H1 (cell line): ENCODE measurements at regions not wholly inside any gene's neighbourhood (a gene's known extent, or its start where the extent isn't known, plus 50 kb on each side); places are given as distances from the start of the nearest gene placed in this dataset.

Source experiments
- CTCF ChIA-PET: fragments of 300-600 bp; sonication (Branson Sonifier 250); formaldehyde crosslinking; loops from one replicate; lab custom pipeline; 2021; ENCODE audit not compliant: partially characterized antibody; lab: Charles Lee
- POLR2A ChIA-PET: fragments of 300-600 bp; sonication (Branson Sonifier 250); formaldehyde crosslinking; loops from one replicate; lab custom pipeline; 2021; ENCODE audit warnings: inconsistent platforms; ENCODE audit not compliant: partially characterized antibody; lab: Charles Lee
- DNase-seq, 2 experiments: peaks; one replicate each; pipeline versions ENCODE4 v3.0.0 to v3.0.0-alpha.2; 2010 to 2022; ENCODE audit warnings: low spot score in 2 of 2, low read depth in 1 of 2, mixed read lengths in 1 of 2
- FAIRE-seq: peaks from 2 replicates; lab custom pipeline; 2011; peaks lifted over from hg19 to GRCh38; lab: Jason Lieb, UNC
- H2AFZ ChIP-seq: 2 replicates; pipeline ENCODE4 v1.8.1; 2012; ENCODE audit warnings: low read length, inconsistent platforms
- H2AK5ac ChIP-seq: 2 replicates; pipeline ENCODE4 v1.6.1; 2013; ENCODE audit warnings: low read depth, low read length
- H2BK120ac ChIP-seq: replicated peaks from 2 replicates; pipeline ENCODE3; 2013; ENCODE audit warnings: low read depth, low read length, inconsistent platforms
- H2BK12ac ChIP-seq: 2 replicates; pipeline ENCODE4 v1.6.1; 2013; ENCODE audit warnings: low read depth, low read length
- H2BK15ac ChIP-seq: 2 replicates; pipeline ENCODE4 v1.6.1; 2013; ENCODE audit warnings: low read length
- H2BK20ac ChIP-seq: 2 replicates; pipeline ENCODE4 v1.6.1; 2013; ENCODE audit warnings: low read length
- H2BK5ac ChIP-seq: 2 replicates; pipeline ENCODE4 v1.6.1; 2013; ENCODE audit warnings: low read depth, low read length
- H3K14ac ChIP-seq: 2 replicates; pipeline ENCODE4 v1.6.1; 2013; ENCODE audit warnings: inconsistent platforms; ENCODE audit not compliant: insufficient read length
- H3K18ac ChIP-seq: 2 replicates; pipeline ENCODE4 v1.6.1; 2013; ENCODE audit warnings: low read length; ENCODE audit errors: extremely low read depth
- H3K23ac ChIP-seq: 2 replicates; pipeline ENCODE4 v1.6.1; 2013; ENCODE audit warnings: inconsistent platforms; ENCODE audit not compliant: insufficient read length
- H3K23me2 ChIP-seq: 2 replicates; pipeline ENCODE4 v1.6.1; 2013; ENCODE audit warnings: low read depth, low read length
- H3K27ac ChIP-seq: 2 replicates; pipeline ENCODE4 v1.6.1; 2011; ENCODE audit warnings: low read depth, low read length, inconsistent platforms
- H3K27me3 ChIP-seq, 4 experiments: replicated peaks in 1 of 4; 1 replicate in 1 of 4; 2 replicates in 3 of 4; pipeline versions ENCODE4 v1.6.1 to v1.8.1; 2011 to 2013; ENCODE audit warnings: low read length in 3 of 4, mild to moderate bottlenecking in 3 of 4, inconsistent platforms in 2 of 4, mixed read lengths in 2 of 4, moderate library complexity in 1 of 4; ENCODE audit not compliant: control insufficient read depth in 3 of 4, insufficient read depth in 3 of 4; ENCODE audit errors: extremely low read depth in 1 of 4
- H3K36me3 ChIP-seq, 4 experiments: 2 replicates each; pipeline versions ENCODE4 v1.6.1 to v1.8.1; 2011 to 2013; ENCODE audit warnings: mild to moderate bottlenecking in 4 of 4, low read length in 3 of 4, moderate library complexity in 2 of 4, control low read depth in 1 of 4, inconsistent platforms in 1 of 4; ENCODE audit not compliant: insufficient read depth in 4 of 4, control insufficient read depth in 2 of 4
- H3K4ac ChIP-seq: replicated peaks from 2 replicates; pipeline ENCODE3; 2013; ENCODE audit warnings: low read length, low read depth, mixed read lengths, inconsistent platforms; ENCODE audit not compliant: insufficient read length
- H3K4me1 ChIP-seq, 4 experiments: replicated peaks in 1 of 4; 1 replicate in 1 of 4; 2 replicates in 3 of 4; pipeline versions ENCODE4 v1.6.1 to v1.8.1; 2011 to 2013; ENCODE audit warnings: low read length in 3 of 4, inconsistent platforms in 2 of 4, mixed read lengths in 1 of 4; ENCODE audit not compliant: insufficient read depth in 4 of 4, control insufficient read depth in 3 of 4
- H3K4me2 ChIP-seq, 2 experiments: 2 replicates each; pipeline versions ENCODE4 v1.6.1 to v1.8.1; 2011 to 2013; ENCODE audit warnings: low read depth in 2 of 2, low read length in 2 of 2, control low read depth in 1 of 2, inconsistent platforms in 1 of 2, mild to moderate bottlenecking in 1 of 2; ENCODE audit not compliant: insufficient read depth in 1 of 2
- H3K4me3 ChIP-seq, 4 experiments: fragments of 200-600, 300-600 bp in 1 of 4; sonication (generic), shearing (Covaris generic), sonication (Bioruptor Twin) in 1 of 4; 2 replicates each; pipeline versions ENCODE4 v1.5.1 to v1.8.1; 2011 to 2016; ENCODE audit warnings: low read length in 4 of 4, low read depth in 3 of 4, control low read depth in 2 of 4, inconsistent platforms in 2 of 4, mild to moderate bottlenecking in 2 of 4, mixed read lengths in 1 of 4, moderate library complexity in 1 of 4; ENCODE audit not compliant: insufficient read depth in 2 of 4; ENCODE audit errors: extremely low read depth in 1 of 4
- H3K56ac ChIP-seq: replicated peaks from 2 replicates; pipeline ENCODE3; 2013; ENCODE audit warnings: low read depth, mild to moderate bottlenecking, mixed read lengths, low read length, inconsistent platforms; ENCODE audit not compliant: insufficient read length
- H3K79me1 ChIP-seq: 2 replicates; pipeline ENCODE4 v1.6.1; 2013; ENCODE audit warnings: low read depth, low read length, control low read depth
- H3K79me2 ChIP-seq, 2 experiments: 2 replicates each; pipeline versions ENCODE4 v1.6.1 to v1.8.1; 2012 to 2013; ENCODE audit warnings: low read length in 2 of 2, mild to moderate bottlenecking in 2 of 2, inconsistent platforms in 1 of 2; ENCODE audit not compliant: insufficient read depth in 2 of 2, control insufficient read depth in 1 of 2
- H3K9ac ChIP-seq, 4 experiments: replicated peaks in 1 of 4; 1 replicate in 1 of 4; 2 replicates in 3 of 4; pipeline versions ENCODE4 v1.6.1 to v1.8.1; 2011 to 2013; ENCODE audit warnings: low read depth in 3 of 4, low read length in 3 of 4, control low read depth in 2 of 4, mild to moderate bottlenecking in 2 of 4, moderate library complexity in 2 of 4, inconsistent platforms in 1 of 4; ENCODE audit errors: extremely low read depth in 1 of 4
- H3K9me3 ChIP-seq, 2 experiments: 2 replicates each; pipeline versions ENCODE4 v1.6.1 to v1.8.1; 2012 to 2013; ENCODE audit warnings: mild to moderate bottlenecking in 2 of 2, moderate library complexity in 2 of 2, control low read depth in 1 of 2, inconsistent platforms in 1 of 2, low read depth in 1 of 2, low read length in 1 of 2, mixed read lengths in 1 of 2; ENCODE audit not compliant: insufficient read depth in 2 of 2
- H4K20me1 ChIP-seq, 2 experiments: replicated peaks in 1 of 2; 2 replicates each; pipeline versions ENCODE3 to v1.8.1; 2011 to 2013; ENCODE audit warnings: inconsistent platforms in 2 of 2, low read length in 2 of 2, mild to moderate bottlenecking in 1 of 2; ENCODE audit not compliant: insufficient read depth in 2 of 2, control insufficient read depth in 1 of 2
- H4K5ac ChIP-seq: 2 replicates; pipeline ENCODE4 v1.6.1; 2013; ENCODE audit warnings: low read length, low read depth, mixed read lengths, inconsistent platforms; ENCODE audit not compliant: insufficient read length
- H4K8ac ChIP-seq: 2 replicates; pipeline ENCODE4 v1.8.0; 2013; ENCODE audit warnings: mild to moderate bottlenecking, moderate library complexity, low read length, inconsistent platforms; ENCODE audit not compliant: insufficient read depth; ENCODE audit errors: extremely low read depth
- H4K91ac ChIP-seq: replicated peaks from 2 replicates; pipeline ENCODE3; 2013; ENCODE audit warnings: low read length, mixed read lengths, inconsistent platforms; ENCODE audit not compliant: insufficient read length
- CHD1 ChIP-seq: IDR thresholded peaks from 2 replicates; pipeline ENCODE4 v1.6.1; 2012; ENCODE audit warnings: low read depth, low read length, improper control_type of control experiment
- EP300 ChIP-seq, 2 experiments: IDR thresholded peaks; 1 replicate in 1 of 2; 2 replicates in 1 of 2; pipeline ENCODE4 v1.6.1; 2011 to 2012; ENCODE audit warnings: low read depth in 2 of 2, low read length in 2 of 2, mild to moderate bottlenecking in 2 of 2, borderline replicate concordance in 1 of 2, inconsistent platforms in 1 of 2, moderate library complexity in 1 of 2
- GABPA ChIP-seq: IDR thresholded peaks from 2 replicates; pipeline ENCODE4 v1.6.1; 2011; ENCODE audit warnings: mild to moderate bottlenecking, low read length, moderate library complexity, borderline replicate concordance; ENCODE audit not compliant: insufficient read depth
- JUND ChIP-seq: IDR thresholded peaks from 2 replicates; pipeline ENCODE4 v1.6.1; 2011; ENCODE audit warnings: mild to moderate bottlenecking, improper control_type of control experiment, low read length
- KDM1A ChIP-seq: fragments of 200-600, 300-600 bp; sonication (generic); IDR thresholded peaks from 2 replicates; pipeline ENCODE4 v1.7.1; 2016; ENCODE audit warnings: mild to moderate bottlenecking, low read length, borderline replicate concordance
- KDM4A ChIP-seq: IDR thresholded peaks from one replicate; pipeline ENCODE4 v1.7.1; 2012; ENCODE audit warnings: low read depth, mild to moderate bottlenecking, moderate library complexity, low read length, inconsistent platforms; ENCODE audit not compliant: severe bottlenecking
- NANOG ChIP-seq: IDR thresholded peaks from 2 replicates; pipeline ENCODE4 v1.6.1; 2011; ENCODE audit warnings: low read length, low read depth, mild to moderate bottlenecking, inconsistent platforms; ENCODE audit not compliant: insufficient read depth, poor library complexity, severe bottlenecking
- NRF1 ChIP-seq: IDR thresholded peaks from 2 replicates; pipeline ENCODE4 v1.6.1; 2011; ENCODE audit warnings: mild to moderate bottlenecking, low read depth, low read length, improper control_type of control experiment
- RFX5 ChIP-seq: IDR thresholded peaks from 2 replicates; pipeline ENCODE4 v1.6.1; 2011; ENCODE audit warnings: low read depth, low read length, improper control_type of control experiment, borderline replicate concordance
- TAF7 ChIP-seq: optimal IDR thresholded peaks from 2 replicates; pipeline ENCODE3; 2011; ENCODE audit warnings: low read depth, mild to moderate bottlenecking, inconsistent platforms, low read length, moderate library complexity, borderline replicate concordance
- USF2 ChIP-seq: IDR thresholded peaks from 2 replicates; pipeline ENCODE4 v1.6.1; 2011; ENCODE audit warnings: low read length, improper control_type of control experiment
- WGBS, 2 experiments: shearing (Covaris generic) in 1 of 2; methylation state at CpG; one replicate each; pipeline versions ENCODE4 v1.1.6 to v1.1.7; 2013 to 2015; ENCODE audit warnings: low lambda C conversion rate in 2 of 2, mixed read lengths in 2 of 2, inconsistent platforms in 1 of 2, low coverage in 1 of 2, missing lambda C conversion rate in 1 of 2; ENCODE audit not compliant: insufficient replicate concordance in 2 of 2, insufficient coverage in 1 of 2, insufficient read length in 1 of 2; ENCODE audit errors: extremely low coverage in 1 of 2, missing lambda C conversion rate in 1 of 2; 5-methylcytosine and 5-hydroxymethylcytosine counted together

GRCh38 chr16:85501900-85502299 lies 111.2 kb upstream of the GSE1 start:
- Histone ChIP-seq H3K36me3 (no peaks in the 10 kb centered on the region), H2BK15ac (peak overlapping the region; percentile 31; the same call in 1 of the 2 replicates), H3K14ac (no peak overlapping the region), H4K91ac (no peak overlapping the region), H3K27ac (no peak overlapping the region), H3K4me1 (peaks cover 0 to 6% (median 5%) of the 10 kb centered on the region in 4 experiments; a peak in 5 of 7 replicates), H3K27me3 (no peaks in the 10 kb centered on the region), H3K4me3 (no peak overlapping the region), H4K20me1 (peaks cover 0 to 9% of the 10 kb centered on the region in 2 experiments), H2AK5ac (0 out of 2 replicates have a peak overlapping the region, but pooled peaks have one; percentile 65), H3K23me2 (no peaks in the 10 kb centered on the region), H2BK120ac (no peak overlapping the region), H3K23ac (no peak overlapping the region), H4K5ac (no peak overlapping the region), H4K8ac (no peak overlapping the region), H3K79me2 (no peaks in the 10 kb centered on the region), H3K79me1 (no peaks in the 10 kb centered on the region; the same call in 1 of the 2 replicates), H3K56ac (no peak overlapping the region), H3K18ac (no peak overlapping the region; the same call in 1 of the 2 replicates), H3K9ac (no peak overlapping the region), H3K4ac (no peak overlapping the region), H2BK12ac (0 out of 2 replicates have a peak overlapping the region, but pooled peaks have one; percentile 23), H2BK20ac (no peak overlapping the region), H2AFZ (no peak overlapping the region), H2BK5ac (no peak overlapping the region; the same call in 1 of the 2 replicates), H3K9me3 (no peaks in the 10 kb centered on the region), H3K4me2 (no peak overlapping the region)
- CTCF ChIA-PET = interaction anchor here (0.5 to 7.3 kb wide), 30 partner anchors 9 to 324 kb away, joined by 3 to 77 read pairs (median 4); no protein-coding TSS in a partner anchor
- 90% methylated on average over 10 of the region's 11 CpGs; no CpG with 5 or more reads in 1 of the 2 experiments for WGBS, 2 experiments
- DNase-seq (no peak), FAIRE-seq (no peak)
- POLR2A ChIA-PET = interaction anchor here (0.6 to 1.7 kb wide), 4 partner anchors 9 to 51 kb away, joined by 3 to 4 read pairs (median 3); no protein-coding TSS in a partner anchor
- no peak for TF ChIP-seq KDM1A
- TF ChIP-seq EP300 (IDR thresholded peaks at IDR 0.05; ENCODE audit: borderline replicate concordance in 1 of 2, low read depth in 2 of 2, low read length in 2 of 2) = no peak
- no peak for TF ChIP-seq JUND
- TF ChIP-seq NRF1 = no peak
- no peak for TF ChIP-seq CHD1
- no peak for TF ChIP-seq USF2
- no peak for TF ChIP-seq KDM4A
- no peak for TF ChIP-seq TAF7
- TF ChIP-seq NANOG = no peak
- TF ChIP-seq GABPA = no peak
- TF ChIP-seq RFX5 = no peak
